HG03354 (cell line): ENCODE measurements at regions not wholly inside any gene's neighbourhood (a gene's known extent, or its start where the extent isn't known, plus 50 kb on each side); places are given as distances from the start of the nearest gene placed in this dataset.
A peak's percentile ranks its signal among the peaks of the same experiment; 100 is the strongest.
"Not testable (repeated sequence)": the region's sequence is repeated elsewhere in the genome, so short reads cannot be mapped to it uniquely, and the experiment has no call there.

Experiments used
- ATAC-seq: cut with Tn5 transposase; IDR thresholded peaks from one replicate; pipeline ENCODE4 v1.9.1; 2021; ENCODE audit warnings: mild to moderate bottlenecking; ENCODE audit not compliant: unreplicated experiment, poor library complexity, severe bottlenecking

- ATAC-seq: no peak
Measured at GRCh38 chr10:25786161-25786560, 147.9 kb upstream of the MYO3A start.

- ATAC-seq: no peak
Measured at GRCh38 chr10:25786899-25787298, 147.1 kb upstream of the MYO3A start.

GRCh38 chr10:25797888-25798429, 136.1 kb upstream of the MYO3A start:
- no peak for ATAC-seq

- ATAC-seq: no peak
Measured at GRCh38 chr10:25804505-25804904, 129.5 kb upstream of the MYO3A start.

- no peak for ATAC-seq
Measured at GRCh38 chr10:25805986-25806385, 128.0 kb upstream of the MYO3A start.

- no peak for ATAC-seq
Measured at GRCh38 chr10:25808372-25808771, 125.7 kb upstream of the MYO3A start.

- ATAC-seq: no peak
Measured at GRCh38 chr10:25811052-25811685, 122.9 kb upstream of the MYO3A start.

GRCh38 chr10:25813511-25813910, 120.5 kb upstream of the MYO3A start:
- ATAC-seq: no peak

GRCh38 chr10:25815236-25815635, 118.8 kb upstream of the MYO3A start:
- ATAC-seq: no peak

GRCh38 chr10:25815999-25816768, 117.8 kb upstream of the MYO3A start:
- no peak for ATAC-seq

GRCh38 chr10:25817200-25817599, 116.8 kb upstream of the MYO3A start:
- ATAC-seq: no peak

- no peak for ATAC-seq
Measured at GRCh38 chr10:25818751-25819150, 115.3 kb upstream of the MYO3A start.

GRCh38 chr10:25820472-25820871, 113.6 kb upstream of the MYO3A start:
- ATAC-seq: no peak

GRCh38 chr10:25820874-25821273, 113.2 kb upstream of the MYO3A start:
- ATAC-seq: peak; percentile 59

GRCh38 chr10:25824050-25824449, 110.0 kb upstream of the MYO3A start:
- no peak for ATAC-seq

GRCh38 chr10:25828475-25828874, 105.6 kb upstream of the MYO3A start:
- ATAC-seq: no peak

- ATAC-seq: no peak
Measured at GRCh38 chr10:25831080-25831479, 102.9 kb upstream of the MYO3A start.

- ATAC-seq: no peak
Measured at GRCh38 chr10:25839683-25840082, 94.3 kb upstream of the MYO3A start.

- not testable (repeated sequence) for ATAC-seq
Measured at GRCh38 chr10:25840875-25841274, 93.2 kb upstream of the MYO3A start.

- ATAC-seq: no peak
Measured at GRCh38 chr10:25842146-25842545, 91.9 kb upstream of the MYO3A start.

- no peak for ATAC-seq
Measured at GRCh38 chr10:25843551-25844170, 90.4 kb upstream of the MYO3A start.
